ENCODE measurements at regions not wholly inside any gene's neighbourhood (a gene's known extent, or its start where the extent isn't known, plus 50 kb on each side); places are given as distances from the start of the nearest gene placed in this dataset.

GRCh38 chr11:87851234-87851633 is 324.0 kb downstream of the RAB38 start:
- TF ChIP-seq CTCF (conservative IDR thresholded peaks at IDR 0.05; ENCODE audit: low read depth, low read length): no peak
- TF ChIP-seq EZH2 (IDR thresholded peaks at IDR 0.05; ENCODE audit: low read length, unreplicated experiment): no peak
- no peak for TF ChIP-seq EZH2phosphoT487 (IDR thresholded peaks at IDR 0.05; ENCODE audit: borderline replicate concordance, low read length)

All from PC-3 (cell line).